HG02678 (cell line): ENCODE measurements at regions not wholly inside any gene's neighbourhood (a gene's known extent, or its start where the extent isn't known, plus 50 kb on each side); places are given as distances from the start of the nearest gene placed in this dataset.
A peak's percentile ranks its signal among the peaks of the same experiment; 100 is the strongest.
"Not testable (repeated sequence)": the region's sequence is repeated elsewhere in the genome, so short reads cannot be mapped to it uniquely, and the experiment has no call there.

ENCODE experiments used
- ATAC-seq: cut with Tn5 transposase; IDR thresholded peaks from one replicate; pipeline ENCODE4 v1.9.1; 2021; ENCODE audit warnings: mild to moderate bottlenecking, moderate library complexity; ENCODE audit not compliant: unreplicated experiment

DNA sequence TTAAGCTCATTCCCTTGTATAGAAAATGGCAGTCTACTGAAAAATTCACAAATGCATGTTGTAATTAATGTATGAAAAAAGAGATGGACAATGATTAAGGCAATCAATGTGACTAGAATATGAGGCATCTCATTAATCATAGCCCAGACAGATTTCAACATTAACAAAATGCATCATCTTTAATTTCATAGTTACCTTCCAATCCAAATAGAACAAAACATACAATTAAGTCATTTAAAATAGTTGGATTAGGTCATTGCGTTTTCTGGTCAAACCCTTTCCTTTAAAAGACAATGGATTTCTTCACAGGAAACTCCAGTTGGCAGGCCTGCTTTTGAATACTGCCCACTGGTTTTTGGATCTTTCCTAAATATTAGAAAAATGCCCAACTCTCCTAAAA is 203.9 kb downstream of the HAO1 start:
- no peak for ATAC-seq

DNA sequence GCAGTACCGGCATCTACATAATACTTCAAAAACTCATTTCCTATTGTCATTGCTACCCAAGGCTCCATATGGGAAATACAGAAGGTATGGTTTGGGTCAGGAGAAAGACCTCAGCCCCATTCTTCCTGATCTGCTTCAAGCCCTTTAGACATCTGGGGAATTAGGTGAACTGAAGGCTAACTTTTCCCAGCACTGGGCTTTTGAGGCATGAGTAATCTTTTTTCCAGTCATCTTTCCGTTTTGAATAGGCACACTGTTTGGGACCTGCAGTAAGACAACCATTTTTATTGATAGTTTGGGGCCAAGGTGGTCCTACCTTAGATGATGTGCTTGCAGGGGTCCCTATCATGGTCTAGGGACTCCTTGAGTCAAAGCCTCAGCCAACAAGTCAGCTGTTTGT is 198.4 kb downstream of the HAO1 start:
- ATAC-seq: no peak

DNA sequence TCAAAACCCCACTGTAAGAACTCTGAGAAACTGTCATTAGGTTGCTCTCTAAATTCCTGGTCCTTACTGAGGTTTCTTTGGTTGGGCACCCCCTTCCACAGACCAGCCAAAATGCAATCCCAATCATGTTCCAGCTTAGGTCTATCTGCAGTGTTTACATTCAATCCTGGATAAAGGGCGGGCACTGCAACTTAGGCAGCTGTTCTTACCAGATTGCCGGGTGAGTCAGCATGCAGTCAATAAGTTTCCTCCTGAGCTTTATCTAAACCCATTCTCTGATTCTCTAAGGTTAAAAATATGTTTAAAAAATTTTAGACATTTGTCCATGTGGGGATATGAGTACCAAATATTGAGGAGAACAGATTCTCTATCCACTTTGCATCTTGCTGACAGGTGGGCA is 197.8 kb downstream of the HAO1 start:
- no peak for ATAC-seq

DNA sequence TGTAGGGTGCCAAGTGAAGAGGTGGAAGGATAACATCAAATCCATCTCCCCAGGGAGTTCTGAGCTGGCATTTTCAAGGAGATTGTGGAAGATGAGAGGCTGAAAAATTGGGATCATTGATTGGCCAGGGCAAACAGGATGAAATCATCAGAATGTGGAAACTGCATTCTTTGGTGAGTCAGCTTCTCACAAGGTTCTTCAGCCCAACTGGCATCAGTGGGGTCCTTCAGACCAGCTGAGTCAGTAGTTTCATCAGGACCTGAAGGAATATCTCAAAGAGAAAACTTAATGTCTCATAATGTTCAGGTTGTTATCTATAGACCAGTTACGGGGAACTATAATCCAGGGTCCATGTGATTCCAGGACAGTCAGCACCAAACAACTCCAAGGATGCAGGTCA is 195.8 kb downstream of the HAO1 start:
- no peak for ATAC-seq

DNA sequence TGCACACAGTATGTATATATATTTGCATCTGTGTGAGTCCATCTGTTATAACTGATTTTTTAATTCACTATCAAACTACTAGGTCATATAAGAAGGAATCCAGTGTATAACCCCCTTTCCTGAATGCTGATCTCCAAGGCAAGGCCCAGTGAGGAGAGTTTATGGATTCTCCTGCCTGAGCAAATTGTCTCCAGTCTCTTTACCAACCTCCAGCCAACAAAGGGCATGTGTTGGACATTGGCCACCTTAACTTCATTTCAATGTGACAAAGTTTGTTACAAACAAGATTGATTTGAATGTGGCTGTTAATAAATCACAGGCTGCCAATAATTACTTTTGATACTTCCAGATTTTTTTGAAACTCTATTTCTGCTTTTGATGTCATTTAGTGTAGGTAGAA is 191.6 kb downstream of the HAO1 start:
- ATAC-seq: no peak

DNA sequence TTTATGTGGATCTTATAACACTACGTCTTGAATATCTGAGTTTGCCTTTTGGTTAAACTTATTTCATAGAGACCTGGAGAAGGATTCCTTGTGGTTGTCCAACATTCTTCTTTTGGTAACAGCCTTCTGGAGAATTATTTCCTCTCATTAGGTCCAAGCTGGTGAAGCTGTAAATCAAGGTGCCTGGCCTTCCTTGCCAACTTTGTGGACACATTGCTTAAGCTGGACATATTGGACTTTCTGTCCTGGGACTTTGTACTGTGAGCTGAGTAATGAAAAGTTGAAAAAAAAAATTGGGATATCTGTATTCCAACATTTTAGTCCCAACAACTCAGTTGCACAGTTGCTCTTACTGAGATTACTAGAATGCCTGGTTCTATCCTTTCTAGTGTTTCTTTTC is 186.2 kb downstream of the HAO1 start:
- ATAC-seq: no peak

DNA sequence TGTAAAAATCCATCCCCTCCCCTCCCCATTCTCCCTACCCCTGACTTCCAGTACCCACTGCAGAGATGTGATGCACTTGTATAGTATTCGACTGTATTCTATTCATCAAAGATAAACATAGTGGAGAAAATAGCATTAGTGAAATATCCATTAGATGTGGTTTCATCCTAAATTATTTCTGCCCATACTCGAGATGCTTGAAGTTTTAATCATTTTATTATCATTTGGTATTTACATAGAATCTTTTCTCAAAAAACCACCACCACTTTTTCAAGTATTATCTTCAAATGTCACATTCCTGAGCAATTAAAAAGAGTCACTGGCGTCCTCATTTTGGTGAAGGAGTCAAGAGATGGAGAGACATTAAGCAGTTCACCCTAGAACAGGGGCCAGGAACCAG is 181.9 kb downstream of the HAO1 start:
- ATAC-seq: no peak

DNA sequence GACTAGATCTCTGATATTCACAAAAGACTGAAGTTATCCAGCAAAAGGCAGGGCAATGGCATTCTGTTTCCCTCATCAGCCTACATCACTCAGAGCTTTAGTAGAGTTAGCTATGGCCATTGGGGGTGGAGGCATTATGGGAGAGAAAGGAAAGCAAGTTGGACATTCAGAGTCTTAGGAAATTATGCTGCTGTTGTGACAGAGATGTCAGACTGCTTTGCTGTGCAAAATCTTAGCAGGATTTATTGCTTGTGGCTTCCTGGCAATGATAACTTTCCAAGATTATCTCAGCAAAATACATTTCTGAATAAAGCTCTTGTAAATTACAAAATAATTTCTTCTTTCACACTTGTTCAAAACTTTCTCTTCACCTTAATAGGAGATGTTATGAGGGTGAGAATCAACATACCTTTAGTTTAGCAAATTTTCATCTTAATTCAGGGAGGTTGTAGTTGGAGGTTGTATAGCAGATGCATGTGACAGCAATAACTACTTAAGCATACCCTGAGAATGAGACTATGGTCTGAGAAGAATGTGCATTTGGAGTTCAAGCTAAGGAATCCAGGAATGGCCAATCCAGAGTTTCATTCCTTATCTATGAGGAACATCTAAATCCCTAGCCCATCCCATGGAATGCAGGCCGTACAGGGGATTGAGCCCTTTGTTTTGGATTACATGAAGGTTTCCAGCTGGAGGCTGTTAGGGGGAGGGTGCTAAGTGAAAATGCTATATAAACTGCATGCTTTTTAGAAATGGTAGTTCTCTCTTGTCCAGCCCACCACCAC is 179.8 kb downstream of the HAO1 start:
- ATAC-seq: no peak

DNA sequence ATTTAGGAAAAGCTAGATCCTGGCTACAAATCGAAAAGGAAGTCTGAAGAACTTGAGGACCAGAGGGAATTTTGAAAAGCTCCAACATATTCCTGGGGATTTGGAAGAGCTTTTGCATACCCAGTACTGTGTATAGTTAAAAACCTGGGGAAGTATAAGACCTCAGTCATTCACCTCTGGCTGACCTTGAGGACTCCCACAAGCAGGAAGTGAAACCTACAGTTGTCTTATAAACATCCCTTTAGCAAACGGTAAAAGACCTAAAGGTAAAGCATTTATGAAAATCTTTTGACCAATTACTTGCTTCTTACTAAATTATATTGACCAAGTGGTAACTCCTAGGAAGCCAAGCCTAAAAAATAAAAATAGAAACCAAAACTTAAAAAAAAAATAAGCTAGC is 175.0 kb downstream of the HAO1 start:
- ATAC-seq: peak; percentile 90

DNA sequence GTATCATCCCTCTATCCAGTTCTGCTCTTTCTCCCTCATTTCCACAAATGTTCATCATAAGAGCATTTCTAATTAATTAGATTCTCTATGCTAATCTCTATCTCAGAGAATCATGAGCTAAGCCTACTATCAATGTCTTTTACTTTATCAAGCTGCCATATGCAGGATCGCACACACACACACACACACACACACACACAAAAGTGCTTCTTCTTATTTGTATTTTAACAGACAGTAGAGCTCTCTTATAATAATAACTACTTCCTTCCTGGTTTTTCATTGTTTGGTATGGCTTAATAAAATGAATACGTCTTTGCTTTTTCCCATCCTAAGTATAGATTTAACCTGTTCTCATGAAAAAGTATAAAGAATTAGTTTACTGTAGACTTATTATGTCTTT is 170.2 kb downstream of the HAO1 start:
- ATAC-seq: no peak

DNA sequence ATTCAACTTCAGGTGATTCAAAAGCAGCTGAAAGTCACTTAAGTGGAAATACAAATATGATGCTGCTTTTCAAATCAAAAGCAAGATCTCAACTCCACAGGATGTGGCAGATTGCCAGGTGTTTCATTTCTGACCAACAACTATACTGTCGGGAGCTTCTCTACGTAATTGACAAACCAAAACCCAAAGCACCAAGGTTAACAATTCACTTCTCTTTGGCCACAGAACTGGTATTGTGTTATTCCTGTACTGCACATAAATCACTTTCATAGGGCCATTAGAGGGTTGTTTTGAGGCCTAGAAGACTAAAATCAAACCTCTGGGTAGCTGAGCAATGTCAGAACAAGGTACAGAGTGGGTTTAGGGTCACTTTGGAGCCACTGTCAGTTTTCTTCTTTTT is 169.7 kb downstream of the HAO1 start:
- ATAC-seq: peak; percentile 98

DNA sequence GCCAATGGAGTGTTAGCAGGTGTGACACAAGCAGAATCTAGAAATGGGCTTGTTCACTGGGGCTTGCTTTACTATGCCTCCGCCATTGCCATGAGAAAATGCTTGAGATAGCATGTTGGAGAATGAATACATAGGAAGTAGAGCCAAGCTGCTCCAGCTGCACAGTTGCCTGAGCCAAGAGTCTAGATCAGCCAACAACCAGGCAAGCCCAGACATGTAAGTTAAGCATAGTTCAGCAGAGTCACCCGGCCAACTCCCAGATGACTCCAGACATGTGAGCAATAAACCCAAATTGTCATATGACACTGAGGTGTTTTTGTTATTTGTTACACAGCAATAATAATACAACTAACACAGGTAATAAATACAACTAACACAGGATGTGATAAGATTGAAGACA is 167.9 kb downstream of the HAO1 start:
- ATAC-seq: no peak

DNA sequence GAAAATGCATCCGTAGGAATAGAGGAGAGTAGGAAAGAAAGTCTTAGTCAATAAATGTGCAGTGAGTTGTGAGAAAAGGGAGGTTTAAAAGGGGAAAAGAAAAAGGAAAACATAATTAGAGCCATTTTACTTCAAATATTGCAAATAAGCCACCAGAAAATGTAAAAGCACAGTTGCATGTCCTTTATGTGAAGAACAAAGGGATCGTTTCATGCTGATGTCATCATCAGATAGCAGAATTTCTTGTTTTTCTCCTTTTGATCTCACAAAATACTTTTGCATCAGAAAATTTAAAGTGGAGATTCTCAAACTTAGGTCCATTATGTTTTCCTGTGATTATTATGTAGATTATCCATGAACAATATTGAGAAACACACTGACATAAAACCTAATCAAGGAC is 166.7 kb downstream of the HAO1 start:
- no peak for ATAC-seq

DNA sequence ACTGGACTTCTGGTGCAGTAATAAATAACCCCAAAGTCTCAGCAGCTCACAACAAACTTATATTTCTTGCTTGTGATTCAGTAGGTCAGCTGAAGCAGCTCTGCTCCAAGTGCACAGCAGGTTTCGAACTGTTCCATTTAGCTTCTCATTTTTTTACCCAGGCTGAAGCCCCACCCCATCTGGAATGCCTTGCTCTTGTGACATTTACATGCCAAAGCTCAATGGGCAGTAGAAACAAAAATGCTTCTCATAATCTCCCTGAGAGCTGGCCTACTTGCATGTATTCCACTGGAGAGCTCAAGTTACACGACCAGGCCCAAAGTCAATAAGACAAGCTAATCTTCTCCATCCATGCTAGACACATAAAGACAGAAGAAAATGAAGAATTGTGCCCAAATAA is 165.2 kb downstream of the HAO1 start:
- no peak for ATAC-seq

DNA sequence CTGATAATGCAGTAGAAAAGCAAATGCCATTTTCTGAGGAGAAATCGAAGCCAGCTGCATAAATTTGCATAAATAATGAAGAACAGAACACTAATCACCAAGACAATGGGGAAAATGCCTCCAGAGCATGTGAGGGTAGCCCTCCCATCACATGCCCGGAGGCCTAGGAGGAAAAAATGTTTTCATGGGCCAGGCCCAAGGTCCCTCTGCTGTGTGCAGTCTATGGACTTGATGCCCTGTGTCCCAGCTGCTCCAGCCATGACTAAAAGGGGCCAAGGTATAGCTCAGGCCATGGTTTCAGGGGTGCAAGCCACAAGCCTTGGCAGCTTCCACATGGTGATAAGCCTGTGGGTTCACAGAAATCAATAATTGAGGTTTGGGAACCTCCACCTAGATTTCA is 164.1 kb downstream of the HAO1 start:
- ATAC-seq: no peak

DNA sequence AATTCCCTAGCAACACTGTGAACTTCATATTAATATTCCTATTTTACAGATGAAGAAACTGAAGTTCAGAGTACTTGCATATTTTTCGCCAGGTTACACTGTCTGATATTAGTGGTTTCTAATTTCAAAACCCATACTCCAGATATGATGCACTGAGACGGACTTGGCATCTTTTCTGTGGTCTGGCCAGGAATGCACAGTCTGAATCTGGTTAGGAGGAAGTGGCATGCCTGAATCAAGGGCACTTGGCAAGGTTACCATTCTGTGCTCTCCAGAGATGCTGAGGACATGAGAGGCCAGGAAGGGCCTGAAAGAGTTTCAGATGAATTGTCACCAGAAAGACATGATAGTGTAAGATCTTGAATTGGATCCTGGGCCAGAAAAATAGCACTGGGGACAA is 150.1 kb downstream of the HAO1 start:
- ATAC-seq: no peak

DNA sequence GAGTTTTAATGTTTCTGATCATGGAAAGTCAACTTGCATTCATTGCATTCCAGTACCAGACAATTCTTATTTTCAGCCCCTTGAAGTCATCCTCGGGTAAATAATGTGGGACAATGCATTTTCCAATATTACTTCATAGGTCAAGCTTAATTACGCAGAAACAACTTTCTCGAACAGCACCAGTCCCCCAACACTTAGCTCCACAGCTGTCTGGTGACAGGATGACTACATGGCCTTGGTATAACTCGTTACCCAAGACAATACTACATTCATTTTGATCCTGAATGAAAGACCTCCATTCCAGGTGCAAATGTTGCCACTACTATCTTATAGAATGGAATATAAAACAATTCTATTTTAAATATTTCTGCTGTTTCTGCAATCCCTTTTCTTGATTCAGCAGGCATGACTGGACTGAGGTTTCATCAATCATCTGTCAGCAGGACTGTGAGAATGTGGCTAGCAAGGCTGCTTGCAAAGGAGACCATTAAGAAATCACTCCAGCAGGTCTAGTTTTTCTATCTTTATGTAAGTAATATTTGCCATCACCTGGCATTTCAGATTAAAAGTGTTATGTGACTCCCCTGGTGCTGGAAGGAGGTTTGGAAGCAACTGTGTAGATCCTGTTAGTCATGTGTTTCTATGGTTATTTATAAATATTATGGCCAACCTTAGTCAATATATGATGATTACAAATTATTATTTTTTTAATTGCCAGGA is 147.9 kb downstream of the HAO1 start:
- no peak for ATAC-seq

DNA sequence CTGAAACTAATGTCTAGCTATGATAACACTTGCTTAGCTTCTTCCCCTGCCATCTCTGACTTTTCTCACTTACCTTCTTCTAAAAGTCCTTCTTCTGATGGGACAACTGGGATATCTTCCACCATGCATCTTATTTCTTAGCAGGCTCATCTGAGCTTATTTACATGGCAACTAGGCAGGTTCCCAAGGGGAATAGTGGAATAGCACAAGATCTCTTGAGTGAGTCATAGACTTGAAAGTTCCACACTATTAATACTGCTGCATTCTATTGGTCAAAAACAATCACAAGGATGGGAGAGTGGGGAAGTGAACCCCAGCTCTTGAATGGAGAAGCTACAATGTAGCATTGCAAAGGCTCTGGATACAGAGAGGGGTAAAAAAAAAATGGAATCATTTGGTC is 142.1 kb downstream of the HAO1 start:
- ATAC-seq: no peak

DNA sequence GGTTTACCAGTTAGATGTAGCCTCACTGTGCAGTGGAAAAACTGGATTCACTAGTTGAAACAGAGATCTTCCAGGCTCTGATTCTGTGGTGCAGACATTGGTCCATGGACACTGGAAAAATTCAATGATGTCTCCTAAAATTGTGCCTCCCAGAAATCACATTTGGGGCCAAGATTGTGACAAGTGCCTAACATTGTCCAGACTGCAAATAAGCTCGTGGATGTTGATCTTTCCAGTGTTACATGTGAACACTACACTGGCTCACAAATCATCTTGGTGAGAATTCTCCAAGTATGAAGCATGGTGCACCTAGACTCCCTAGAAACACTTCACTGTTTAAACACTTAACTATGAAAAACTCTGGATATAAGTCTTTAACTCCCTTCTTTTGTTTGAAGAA is 140.4 kb downstream of the HAO1 start:
- ATAC-seq: no peak

DNA sequence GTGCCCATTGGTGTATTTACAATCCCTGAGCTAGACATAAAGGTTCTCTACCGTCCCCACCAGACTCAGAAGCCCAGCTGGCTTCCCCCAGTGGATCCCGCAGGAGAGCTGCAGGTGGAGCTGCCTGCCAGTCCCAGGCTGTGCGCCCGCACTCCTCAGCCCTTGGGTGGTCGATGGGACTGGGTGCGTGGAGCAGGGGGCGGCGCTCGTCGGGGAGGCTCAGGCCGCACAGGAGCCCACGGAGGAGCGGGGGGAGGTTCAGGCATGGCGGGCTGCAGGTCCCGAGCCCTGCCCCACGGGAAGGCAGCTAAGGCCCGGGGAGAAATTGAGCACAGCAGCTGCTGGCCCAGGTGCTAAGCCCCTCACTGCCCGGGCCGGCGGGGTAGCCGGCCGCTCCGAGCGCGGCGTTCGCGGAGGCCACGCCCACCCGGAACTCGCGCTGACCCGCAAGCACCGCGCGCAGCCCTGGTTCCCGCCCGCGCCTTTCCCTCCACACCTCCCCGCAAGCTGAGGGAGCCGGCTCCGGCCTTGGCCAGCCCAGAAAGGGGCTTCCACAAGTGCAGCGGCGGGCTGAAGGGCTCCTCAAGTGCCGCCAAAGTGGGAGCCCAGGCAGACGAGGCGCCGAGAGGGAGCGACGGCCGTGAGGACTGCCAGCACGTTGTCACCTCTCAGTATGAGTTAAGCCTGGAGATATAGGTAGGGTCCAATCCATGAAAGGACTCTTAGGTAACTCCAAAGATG is 136.7 kb downstream of the HAO1 start:
- ATAC-seq: not testable (repeated sequence)

DNA sequence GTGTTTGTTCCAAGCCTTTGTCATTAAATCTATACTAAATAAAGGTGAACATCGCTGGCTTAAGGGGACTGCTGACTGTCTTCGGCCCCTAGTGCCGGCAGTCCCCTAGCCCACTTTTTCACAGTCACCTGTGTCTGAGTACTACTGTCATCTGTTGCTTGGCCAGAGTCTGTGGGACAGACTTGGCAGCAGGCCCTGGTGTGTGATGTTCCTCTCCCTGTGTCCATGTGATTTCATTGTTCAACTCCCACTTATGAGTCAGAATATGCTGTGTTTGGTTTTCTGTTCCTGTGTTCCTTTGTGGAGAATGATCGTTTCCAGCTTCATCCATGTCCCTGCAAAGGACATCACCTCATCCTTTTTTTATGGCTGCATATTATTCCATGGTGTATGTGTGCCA is 133.4 kb downstream of the HAO1 start:
- ATAC-seq: no peak

DNA sequence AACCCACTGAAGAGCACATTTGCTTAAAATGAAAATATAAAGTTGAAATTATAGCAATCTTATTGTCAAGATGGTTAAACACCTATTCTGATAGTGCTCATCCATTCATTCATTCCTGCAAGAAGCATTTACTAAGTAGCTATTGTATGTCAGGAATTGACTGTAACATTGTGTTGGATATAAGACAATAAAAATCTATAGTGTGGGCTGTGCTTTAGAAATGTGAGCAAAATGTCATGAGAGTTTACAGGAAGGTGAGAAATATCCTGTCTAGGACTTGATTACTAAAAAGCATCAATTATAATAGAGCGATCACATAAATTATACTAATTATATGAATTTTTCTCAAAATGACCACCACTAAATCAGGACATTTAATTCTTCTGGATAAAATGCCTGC is 123.0 kb downstream of the HAO1 start:
- no peak for ATAC-seq
